Activated naive CD4-positive, alpha-beta T cell treated with anti-CD3 and anti-CD28 coated beads, Interleukin-2, amount 50 U/mL, for 72 hours (primary cell): ENCODE measurements at regions not wholly inside any gene's neighbourhood (a gene's known extent, or its start where the extent isn't known, plus 50 kb on each side); places are given as distances from the start of the nearest gene placed in this dataset.
"Not testable (repeated sequence)": the region's sequence is repeated elsewhere in the genome, so short reads cannot be mapped to it uniquely, and the experiment has no call there.

Source experiments
- ATAC-seq, 2 donors: fragments of 150-1000 bp; cut with Tn5 transposase; 2 replicates each; pipeline ENCODE4 v1.10.0; 2021; ENCODE audit warnings: mild to moderate bottlenecking in 2 of 2, moderate library complexity in 2 of 2
- DNase-seq, 2 donors: peaks; one replicate each; pipeline ENCODE4 v3.0.0; 2021 to 2022; ENCODE audit warnings: low spot score in 2 of 2
- H3K27ac Mint-ChIP-seq, 2 donors: one replicate each; pipeline ENCODE4 v1.8.0; 2022; ENCODE audit warnings: mild to moderate bottlenecking in 2 of 2, mixed read lengths in 2 of 2
- H3K36me3 Mint-ChIP-seq, 2 donors: one replicate each; pipeline ENCODE4 v1.8.0; 2022; ENCODE audit warnings: mixed read lengths in 2 of 2
- H3K9me3 Mint-ChIP-seq, 2 donors: one replicate each; pipeline ENCODE4 v1.8.0; 2022; ENCODE audit warnings: mixed read lengths in 2 of 2

- peaks cover 1 to 9% of the 10 kb centered on the region in 2 donors for H3K9me3 Mint-ChIP-seq
- H3K27ac Mint-ChIP-seq: no peak overlapping the region
- no peaks in the 10 kb centered on the region for H3K36me3 Mint-ChIP-seq
- DNase-seq: no peak
- no peak for ATAC-seq
Observed at GRCh38 chr4:156313497-156313896, 359.8 kb upstream of the CTSO start.

GRCh38 chr4:156312261-156312847 is 358.7 kb upstream of the CTSO start:
- Mint-ChIP-seq H3K27ac (no peak overlapping the region), H3K36me3 (no peaks in the 10 kb centered on the region), H3K9me3 (peaks cover 0 to 10% of the 10 kb centered on the region in 2 donors)
- DNase-seq (no peak), ATAC-seq (no peak)

- DNase-seq (no peak), ATAC-seq (no peak)
- Mint-ChIP-seq H3K36me3 (no peaks in the 10 kb centered on the region), H3K9me3 (peaks cover 0 to 7% of the 10 kb centered on the region in 2 donors), H3K27ac (no peak overlapping the region)
Observed at GRCh38 chr4:156309031-156309430, 355.4 kb upstream of the CTSO start.

DNA sequence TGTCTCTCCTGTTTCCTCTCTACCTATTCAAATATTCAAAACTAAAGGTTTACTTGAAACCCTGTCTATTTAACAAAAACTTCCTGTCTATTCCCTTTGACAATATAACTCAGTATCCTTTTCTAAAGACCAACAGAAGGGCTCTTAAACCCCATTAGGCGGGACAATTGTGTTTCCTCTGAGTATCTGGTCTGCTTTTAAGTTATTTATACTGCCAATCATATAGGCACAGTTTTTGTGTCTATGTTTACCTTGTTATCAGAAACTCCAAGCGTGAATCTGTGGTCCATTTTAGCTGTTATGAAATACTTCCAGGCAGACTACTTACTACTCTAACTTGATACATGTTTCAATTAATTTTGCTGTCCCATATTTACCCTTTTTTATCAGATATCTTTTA is 350.0 kb upstream of the CTSO start:
- H3K36me3 Mint-ChIP-seq: no peaks in the 10 kb centered on the region
- ATAC-seq (no peak), DNase-seq (no peak)
- H3K9me3 Mint-ChIP-seq: peaks cover 9 to 13% of the 10 kb centered on the region in 2 donors
- no peak overlapping the region for H3K27ac Mint-ChIP-seq

GRCh38 chr4:156298230-156298629 is 344.6 kb upstream of the CTSO start:
- no peak overlapping the region for H3K27ac Mint-ChIP-seq
- no peaks in the 10 kb centered on the region for H3K36me3 Mint-ChIP-seq
- H3K9me3 Mint-ChIP-seq: peaks cover 4 to 7% of the 10 kb centered on the region in 2 donors
- no peak for ATAC-seq
- DNase-seq: no peak

GRCh38 chr4:156295676-156296195 is 342.1 kb upstream of the CTSO start:
- DNase-seq (no peak), ATAC-seq (no peak)
- Mint-ChIP-seq H3K36me3 (no peaks in the 10 kb centered on the region), H3K9me3 (peaks cover 4 to 7% of the 10 kb centered on the region in 2 donors), H3K27ac (no peak overlapping the region)

DNA sequence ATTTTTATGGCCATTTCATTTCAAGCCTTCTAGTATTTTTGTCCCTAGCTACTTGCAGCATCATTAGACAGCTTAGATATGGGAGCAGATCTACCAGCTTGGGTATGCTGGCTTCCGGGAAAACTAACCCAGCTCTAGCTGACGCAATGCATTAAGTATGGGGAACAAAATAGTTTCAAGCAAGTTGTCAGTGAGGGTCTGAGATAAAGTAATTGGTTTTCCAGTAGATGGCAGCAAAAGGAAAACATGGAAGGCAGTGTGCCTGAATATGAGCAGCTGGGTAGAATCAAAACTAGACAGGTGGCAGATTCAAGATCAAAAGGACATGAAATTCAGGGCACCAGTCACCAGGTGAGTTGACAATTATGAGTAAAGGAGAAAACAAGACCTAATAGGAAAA is 340.9 kb upstream of the CTSO start:
- DNase-seq (no peak), ATAC-seq (no peak)
- Mint-ChIP-seq H3K36me3 (no peaks in the 10 kb centered on the region), H3K27ac (no peak overlapping the region), H3K9me3 (peaks cover 4 to 7% of the 10 kb centered on the region in 2 donors)

DNA sequence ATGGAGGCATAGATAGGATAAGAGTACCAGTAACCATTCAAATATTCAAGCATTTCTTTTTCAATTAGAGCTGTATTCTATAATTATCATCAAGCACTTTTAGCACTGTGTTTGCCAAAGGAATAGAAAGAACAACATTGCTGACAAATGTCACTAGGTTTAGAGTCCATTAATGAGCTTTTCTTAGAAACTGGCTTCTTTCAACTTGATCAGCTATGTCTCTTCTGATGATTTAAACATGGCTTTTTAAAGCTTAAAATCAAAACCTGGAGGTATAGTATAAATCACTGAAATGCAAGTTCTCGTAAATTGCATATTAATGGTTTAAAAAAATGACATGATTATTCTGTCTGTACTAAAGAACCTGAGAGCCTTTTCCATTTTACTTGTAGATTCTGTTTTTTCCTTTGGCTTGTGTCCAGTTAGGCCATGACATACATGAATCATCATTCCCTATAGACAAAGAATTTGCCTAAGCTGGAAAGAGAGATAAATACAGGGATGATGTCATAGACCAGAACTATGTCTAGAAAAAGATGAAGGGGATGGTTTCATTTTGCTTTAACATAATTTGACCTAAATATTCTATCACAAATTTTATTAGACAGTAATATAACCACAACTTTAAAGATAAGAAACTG is 340.1 kb upstream of the CTSO start:
- no peak overlapping the region for H3K27ac Mint-ChIP-seq
- no peak for ATAC-seq
- H3K9me3 Mint-ChIP-seq: peaks cover 0 to 4% of the 10 kb centered on the region in 2 donors
- no peaks in the 10 kb centered on the region for H3K36me3 Mint-ChIP-seq
- DNase-seq: no peak

DNA sequence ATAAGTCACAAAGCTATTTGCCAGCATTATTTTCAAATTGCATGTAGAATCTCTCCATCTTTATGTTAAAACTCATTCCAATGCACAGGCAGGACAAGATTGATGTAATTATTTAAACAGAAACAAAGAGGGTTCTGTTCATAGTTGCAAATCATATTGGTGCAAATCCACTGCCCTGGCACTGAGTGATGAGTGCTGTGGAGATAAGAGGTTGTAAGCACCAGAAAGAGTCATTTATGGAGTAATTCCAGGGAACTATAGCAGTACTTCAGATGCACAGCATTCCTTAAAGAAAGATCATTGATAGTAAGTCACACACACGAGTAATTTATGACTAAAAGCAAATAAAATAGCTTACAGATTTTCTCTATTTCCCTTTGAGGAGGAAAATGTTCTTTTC is 337.7 kb upstream of the CTSO start:
- ATAC-seq (no peak), DNase-seq (no peak)
- Mint-ChIP-seq H3K9me3 (no peaks in the 10 kb centered on the region), H3K27ac (no peak overlapping the region), H3K36me3 (no peaks in the 10 kb centered on the region)

DNA sequence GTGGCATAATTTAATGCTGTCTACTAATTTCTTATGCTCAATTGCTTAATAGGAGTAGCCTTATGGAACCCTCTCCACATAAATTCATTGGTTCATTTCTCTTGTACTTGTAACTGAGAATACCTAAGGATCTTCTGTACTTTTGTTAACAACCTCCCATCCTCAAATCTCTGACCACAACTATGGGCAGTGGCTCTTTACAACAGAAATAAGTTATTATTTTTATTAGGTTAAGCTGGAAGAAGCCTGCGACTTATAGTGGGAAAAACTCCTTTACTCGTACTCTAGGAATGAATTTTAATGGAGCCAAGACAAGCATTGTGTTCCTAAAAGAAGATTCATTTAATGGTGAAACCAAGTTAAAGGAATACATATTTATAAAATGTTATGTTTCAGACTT is 337.1 kb upstream of the CTSO start:
- ATAC-seq (no peak), DNase-seq (no peak)
- Mint-ChIP-seq H3K9me3 (no peaks in the 10 kb centered on the region), H3K36me3 (no peaks in the 10 kb centered on the region), H3K27ac (no peak overlapping the region)

DNA sequence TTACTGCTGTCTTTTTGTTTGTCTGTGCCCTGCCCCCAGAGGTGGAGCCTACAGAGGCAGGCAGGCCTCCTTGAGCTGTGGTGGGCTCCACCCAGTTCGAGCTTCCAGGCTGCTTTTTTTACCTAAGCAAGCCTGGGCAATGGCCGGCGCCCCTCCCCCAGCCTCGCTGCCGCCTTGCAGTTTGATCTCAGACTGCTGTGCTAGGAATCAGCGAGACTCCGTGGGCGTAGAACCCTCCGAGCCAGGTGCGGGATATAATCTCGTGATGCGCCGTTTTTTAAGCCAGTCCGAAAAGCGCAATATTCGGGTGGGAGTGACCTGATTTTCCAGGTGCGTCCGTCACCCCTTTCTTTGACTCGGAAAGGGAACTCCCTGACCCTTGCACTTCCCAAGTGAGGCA is 336.4 kb upstream of the CTSO start:
- H3K36me3 Mint-ChIP-seq, H3K27ac Mint-ChIP-seq, H3K9me3 Mint-ChIP-seq, DNase-seq, ATAC-seq: not testable (repeated sequence)

DNA sequence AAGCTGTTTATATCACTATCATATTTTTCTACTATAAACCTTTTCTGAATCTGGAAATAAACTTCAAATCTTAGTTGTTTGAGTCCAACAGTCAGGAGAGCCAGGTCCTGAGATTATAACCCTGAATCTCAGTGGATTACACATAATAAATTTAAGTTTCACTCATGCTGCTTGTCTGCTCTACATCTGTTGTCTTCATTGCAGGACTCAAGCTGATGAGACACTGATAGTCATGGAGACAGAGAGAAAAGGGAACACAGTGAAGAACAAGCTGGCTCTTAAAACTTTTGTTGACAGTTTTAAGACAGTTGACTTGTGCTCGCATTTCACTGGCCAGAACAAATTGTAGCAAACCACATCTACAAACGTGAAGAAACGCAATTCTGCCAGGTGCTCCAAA is 327.0 kb upstream of the CTSO start:
- ATAC-seq: no peak
- Mint-ChIP-seq H3K9me3 (peaks cover 0 to 7% of the 10 kb centered on the region in 2 donors), H3K27ac (no peak overlapping the region), H3K36me3 (no peaks in the 10 kb centered on the region)
- no peak for DNase-seq

DNA sequence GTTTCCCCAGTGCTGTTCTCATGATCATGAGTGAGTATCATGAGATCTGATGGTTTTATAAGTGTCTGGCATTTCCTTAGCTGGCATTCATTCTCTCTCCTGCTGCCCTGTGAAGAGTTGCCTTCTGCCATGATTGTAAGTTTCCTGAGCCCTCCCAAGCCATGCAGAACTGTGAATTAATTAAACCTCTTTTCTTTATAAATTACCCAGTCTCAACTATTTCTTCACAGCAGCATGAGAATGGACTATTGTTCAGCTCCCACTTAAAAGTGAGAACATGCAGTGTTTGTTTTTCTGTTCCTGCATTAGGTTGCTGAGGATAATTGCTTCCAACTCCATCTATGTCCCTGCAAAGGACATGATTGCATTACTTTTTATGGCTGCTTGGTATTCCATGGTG is 311.7 kb upstream of the CTSO start:
- Mint-ChIP-seq H3K36me3 (no peaks in the 10 kb centered on the region), H3K9me3 (peaks cover 3 to 7% of the 10 kb centered on the region in 2 donors), H3K27ac (no peak overlapping the region)
- DNase-seq (no peak), ATAC-seq (no peak)

- Mint-ChIP-seq H3K27ac (no peak overlapping the region), H3K9me3 (peaks cover 5 to 9% of the 10 kb centered on the region in 2 donors), H3K36me3 (no peaks in the 10 kb centered on the region)
- DNase-seq: no peak
- ATAC-seq: no peak
Observed at GRCh38 chr4:156261230-156261629, 307.6 kb upstream of the CTSO start.

- Mint-ChIP-seq H3K9me3 (peaks cover 9 to 19% of the 10 kb centered on the region in 2 donors), H3K27ac (no peak overlapping the region), H3K36me3 (no peaks in the 10 kb centered on the region)
- ATAC-seq (no peak), DNase-seq (no peak)
Observed at GRCh38 chr4:156255230-156256007, 301.8 kb upstream of the CTSO start.

- no peak for DNase-seq
- Mint-ChIP-seq H3K9me3 (peaks cover 6 to 22% of the 10 kb centered on the region in 2 donors), H3K27ac (no peak overlapping the region), H3K36me3 (no peaks in the 10 kb centered on the region)
- ATAC-seq: no peak
Observed at GRCh38 chr4:156252358-156252921, 298.8 kb upstream of the CTSO start.

- Mint-ChIP-seq H3K27ac (no peak overlapping the region), H3K36me3 (no peaks in the 10 kb centered on the region), H3K9me3 (peaks cover 5 to 18% of the 10 kb centered on the region in 2 donors)
- no peak for DNase-seq
- ATAC-seq: no peak
Observed at GRCh38 chr4:156251373-156252065, 297.9 kb upstream of the CTSO start.
